Mesendoderm (in vitro differentiated cells): ENCODE measurements at regions not wholly inside any gene's neighbourhood (a gene's known extent, or its start where the extent isn't known, plus 50 kb on each side); places are given as distances from the start of the nearest gene placed in this dataset.

ENCODE experiments used
- DNase-seq: peaks from one replicate; pipeline ENCODE4 v3.0.0; 2013
- H2AK5ac ChIP-seq: 2 replicates; pipeline ENCODE4 v1.6.1; 2013; ENCODE audit warnings: low read length, inconsistent platforms
- H2BK120ac ChIP-seq: 2 replicates; pipeline ENCODE4 v1.6.1; 2013; ENCODE audit warnings: low read depth, mild to moderate bottlenecking, low read length, moderate library complexity, mixed read lengths
- H2BK15ac ChIP-seq: replicated peaks from 2 replicates; pipeline ENCODE4 v1.6.1; 2013; ENCODE audit warnings: low read depth, mild to moderate bottlenecking, moderate library complexity
- H2BK5ac ChIP-seq: 2 replicates; pipeline ENCODE4 v1.6.1; 2013; ENCODE audit warnings: low read length, inconsistent platforms
- H3K18ac ChIP-seq: 2 replicates; pipeline ENCODE4 v1.6.1; 2013; ENCODE audit warnings: mild to moderate bottlenecking, low read length, mixed read lengths
- H3K23ac ChIP-seq: one replicate; pipeline ENCODE4 v1.6.1; 2013; ENCODE audit warnings: low read length
- H3K27ac ChIP-seq: 2 replicates; pipeline ENCODE4 v1.5.1; 2013; ENCODE audit warnings: low read depth, mild to moderate bottlenecking, inconsistent platforms, low read length, moderate library complexity
- H3K27me3 ChIP-seq: 2 replicates; pipeline ENCODE4 v1.6.1; 2013; ENCODE audit warnings: low read length, control low read depth, mild to moderate bottlenecking, inconsistent platforms; ENCODE audit not compliant: insufficient read depth, poor library complexity
- H3K36me3 ChIP-seq: 2 replicates; pipeline ENCODE4 v1.6.1; 2013; ENCODE audit warnings: low read length, inconsistent platforms; ENCODE audit not compliant: control insufficient read depth, insufficient read depth
- H3K4ac ChIP-seq: one replicate; pipeline ENCODE4 v1.6.1; 2013; ENCODE audit warnings: low read depth, mild to moderate bottlenecking, low read length, moderate library complexity
- H3K4me1 ChIP-seq: 2 replicates; pipeline ENCODE4 v1.6.1; 2013; ENCODE audit warnings: low read depth, low read length, inconsistent platforms; ENCODE audit not compliant: control insufficient read depth
- H3K4me2 ChIP-seq: 2 replicates; pipeline ENCODE4 v1.6.1; 2013; ENCODE audit warnings: low read length
- H3K4me3 ChIP-seq: 2 replicates; pipeline ENCODE4 v1.5.1; 2013; ENCODE audit warnings: mild to moderate bottlenecking, low read length
- H3K56ac ChIP-seq: one replicate; pipeline ENCODE4 v1.6.1; 2013; ENCODE audit warnings: low read length
- H3K79me1 ChIP-seq: 2 replicates; pipeline ENCODE4 v1.6.1; 2013; ENCODE audit warnings: low read length, inconsistent platforms
- H3K79me2 ChIP-seq: 2 replicates; pipeline ENCODE4 v1.6.1; 2013; ENCODE audit warnings: mild to moderate bottlenecking, low read length; ENCODE audit not compliant: control insufficient read depth, insufficient read depth
- H3K9ac ChIP-seq: 2 replicates; pipeline ENCODE4 v1.6.1; 2013; ENCODE audit warnings: low read length, inconsistent platforms
- H4K5ac ChIP-seq: one replicate; pipeline ENCODE4 v1.6.1; 2013; ENCODE audit warnings: low read length
- H4K8ac ChIP-seq: one replicate; pipeline ENCODE4 v1.6.1; 2013; ENCODE audit warnings: low read depth, mild to moderate bottlenecking, control low read depth, low read length, moderate library complexity
- WGBS: extraction: QIAGEN DNeasy Blood & Tissue Kit; methylation state at CpG from one replicate; pipeline ENCODE4 v1.1.7; 2013; ENCODE audit warnings: low lambda C conversion rate, missing lambda C conversion rate; ENCODE audit not compliant: insufficient coverage; ENCODE audit errors: extremely low coverage; 5-methylcytosine and 5-hydroxymethylcytosine counted together

- no peak overlapping the region for H2AK5ac ChIP-seq
- H2BK5ac ChIP-seq: no peak overlapping the region
- H4K8ac ChIP-seq: no peak overlapping the region
- H3K56ac ChIP-seq: no peak overlapping the region
- no peaks in the 10 kb centered on the region for H3K79me2 ChIP-seq
- H3K79me1 ChIP-seq: no peaks in the 10 kb centered on the region
- no peak overlapping the region for H3K27ac ChIP-seq
- no peak overlapping the region for H3K23ac ChIP-seq
- H3K36me3 ChIP-seq: no peaks in the 10 kb centered on the region
- H4K5ac ChIP-seq: no peak overlapping the region
- H3K9ac ChIP-seq: no peak overlapping the region
- H3K4me3 ChIP-seq: no peak overlapping the region
- no peak for DNase-seq
- no peak overlapping the region for H3K18ac ChIP-seq
- H2BK120ac ChIP-seq: no peak overlapping the region
- no peak overlapping the region for H3K4me2 ChIP-seq
- no CpG with 5 or more reads among the region's 4 CpGs for WGBS
- no peaks in the 10 kb centered on the region for H3K4me1 ChIP-seq
- no peak overlapping the region for H3K4ac ChIP-seq
- H2BK15ac ChIP-seq: no peak overlapping the region
- no peaks in the 10 kb centered on the region for H3K27me3 ChIP-seq
These were observed 131.0 kb upstream of the ZNF91 start for GRCh38 chr19:23526302-23526701.

- H4K8ac ChIP-seq: no peak overlapping the region
- no peaks in the 10 kb centered on the region for H3K79me2 ChIP-seq
- H3K27ac ChIP-seq: no peak overlapping the region
- H3K79me1 ChIP-seq: no peaks in the 10 kb centered on the region
- no peak overlapping the region for H2AK5ac ChIP-seq
- no peak overlapping the region for H3K4me2 ChIP-seq
- H3K56ac ChIP-seq: no peak overlapping the region
- no peak overlapping the region for H3K4me3 ChIP-seq
- H3K9ac ChIP-seq: no peak overlapping the region
- no peak overlapping the region for H3K4ac ChIP-seq
- no peaks in the 10 kb centered on the region for H3K36me3 ChIP-seq
- no peak overlapping the region for H3K18ac ChIP-seq
- H4K5ac ChIP-seq: no peak overlapping the region
- H2BK5ac ChIP-seq: no peak overlapping the region
- no peak overlapping the region for H2BK120ac ChIP-seq
- DNase-seq: no peak
- no CpG with 5 or more reads among the region's 2 CpGs for WGBS
- H2BK15ac ChIP-seq: no peak overlapping the region
- H3K27me3 ChIP-seq: no peaks in the 10 kb centered on the region
- H3K4me1 ChIP-seq: no peaks in the 10 kb centered on the region
- no peak overlapping the region for H3K23ac ChIP-seq
These were observed 130.1 kb upstream of the ZNF91 start for GRCh38 chr19:23525276-23525852.

DNA sequence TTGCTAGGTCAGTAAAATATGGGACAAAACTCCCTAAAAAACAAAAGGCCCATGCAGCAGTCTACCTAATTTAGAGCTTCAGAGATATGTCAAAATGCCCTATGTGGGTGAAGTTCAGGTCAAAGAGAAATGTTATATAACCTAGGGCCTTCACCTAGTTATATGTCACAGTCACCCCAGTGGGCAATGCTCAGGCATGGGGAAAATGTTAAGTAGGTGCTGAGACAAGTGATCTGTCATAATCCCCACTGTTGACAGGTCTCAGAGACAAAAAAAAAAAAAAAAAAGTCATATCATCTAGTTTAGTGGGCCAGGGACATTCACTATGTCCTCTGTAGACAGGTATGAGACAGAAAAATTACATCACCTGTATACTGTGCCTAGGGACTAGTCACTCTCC, 128.6 kb upstream of the ZNF91 start:
- no peak overlapping the region for H2AK5ac ChIP-seq
- H3K18ac ChIP-seq: no peak overlapping the region
- no peak overlapping the region for H3K23ac ChIP-seq
- no peak overlapping the region for H3K9ac ChIP-seq
- DNase-seq: no peak
- no peak overlapping the region for H3K4me2 ChIP-seq
- H2BK5ac ChIP-seq: no peak overlapping the region
- H3K27ac ChIP-seq: no peak overlapping the region
- H3K4me1 ChIP-seq: no peaks in the 10 kb centered on the region
- no peak overlapping the region for H4K5ac ChIP-seq
- H4K8ac ChIP-seq: no peak overlapping the region
- H3K56ac ChIP-seq: no peak overlapping the region
- H3K79me1 ChIP-seq: no peaks in the 10 kb centered on the region
- no peak overlapping the region for H2BK120ac ChIP-seq
- no peaks in the 10 kb centered on the region for H3K27me3 ChIP-seq
- no peaks in the 10 kb centered on the region for H3K36me3 ChIP-seq
- H2BK15ac ChIP-seq: no peak overlapping the region
- no peak overlapping the region for H3K4ac ChIP-seq
- no peak overlapping the region for H3K4me3 ChIP-seq
- no peaks in the 10 kb centered on the region for H3K79me2 ChIP-seq

DNA sequence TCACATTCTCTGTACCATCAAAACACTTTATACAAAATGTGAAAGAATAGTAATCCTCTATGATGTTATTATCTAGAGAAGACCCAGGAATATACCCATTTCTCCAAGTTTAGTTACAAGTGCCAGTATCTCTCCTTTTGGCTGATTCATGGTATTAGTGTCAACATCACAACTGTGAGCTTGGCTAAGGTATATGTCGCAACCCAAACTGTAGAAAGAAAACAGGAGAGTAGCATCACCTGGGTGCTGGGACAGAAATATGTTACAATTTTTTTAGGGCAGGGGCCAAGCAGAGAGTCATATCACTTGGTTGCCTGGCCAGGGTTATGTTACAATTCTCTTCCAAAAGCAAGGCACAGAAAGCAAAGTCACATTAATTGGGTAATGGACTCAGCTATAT, 127.2 kb upstream of the ZNF91 start:
- H3K4me3 ChIP-seq: no peak overlapping the region
- H3K23ac ChIP-seq: no peak overlapping the region
- no peak overlapping the region for H2BK5ac ChIP-seq
- no peaks in the 10 kb centered on the region for H3K27me3 ChIP-seq
- no peak overlapping the region for H3K18ac ChIP-seq
- no peak for DNase-seq
- no peak overlapping the region for H3K4me2 ChIP-seq
- no peak overlapping the region for H4K8ac ChIP-seq
- no peaks in the 10 kb centered on the region for H3K36me3 ChIP-seq
- WGBS: no CpG with 5 or more reads among the region's 1 CpG
- H3K9ac ChIP-seq: no peak overlapping the region
- no peak overlapping the region for H2BK120ac ChIP-seq
- no peak overlapping the region for H2BK15ac ChIP-seq
- no peaks in the 10 kb centered on the region for H3K79me1 ChIP-seq
- no peak overlapping the region for H3K56ac ChIP-seq
- no peak overlapping the region for H3K4ac ChIP-seq
- H3K4me1 ChIP-seq: no peaks in the 10 kb centered on the region
- H4K5ac ChIP-seq: no peak overlapping the region
- no peak overlapping the region for H3K27ac ChIP-seq
- no peaks in the 10 kb centered on the region for H3K79me2 ChIP-seq
- H2AK5ac ChIP-seq: no peak overlapping the region

DNA sequence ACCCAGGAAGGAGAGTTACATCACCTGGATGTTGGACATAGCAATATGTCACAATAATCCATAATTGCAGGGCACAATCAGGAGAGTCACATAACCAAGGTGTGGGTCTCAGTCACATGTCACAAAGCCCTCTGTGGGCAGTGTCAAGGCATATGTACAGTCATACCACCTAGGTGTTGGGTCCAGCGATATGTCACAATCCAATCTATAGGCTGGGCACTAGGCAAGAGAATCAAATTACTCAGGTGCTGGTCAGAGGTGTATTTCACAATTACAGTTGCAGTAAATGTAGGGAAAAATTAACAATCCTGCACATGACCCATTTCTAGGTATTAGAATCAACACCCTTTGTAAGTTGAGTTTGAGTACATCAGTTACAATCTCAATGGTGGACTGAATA, 126.2 kb upstream of the ZNF91 start:
- Histone ChIP-seq H2BK120ac (no peak overlapping the region), H3K79me1 (no peaks in the 10 kb centered on the region), H3K4me1 (no peaks in the 10 kb centered on the region), H3K4me3 (no peak overlapping the region), H2BK15ac (no peak overlapping the region), H3K23ac (no peak overlapping the region), H3K36me3 (no peaks in the 10 kb centered on the region), H3K9ac (no peak overlapping the region), H3K56ac (no peak overlapping the region), H3K4ac (no peak overlapping the region), H4K5ac (no peak overlapping the region), H3K79me2 (no peaks in the 10 kb centered on the region), H3K18ac (no peak overlapping the region), H3K27me3 (no peaks in the 10 kb centered on the region), H4K8ac (no peak overlapping the region), H3K4me2 (no peak overlapping the region), H2BK5ac (no peak overlapping the region), H3K27ac (no peak overlapping the region), H2AK5ac (no peak overlapping the region)
- no CpG with 5 or more reads among the region's 1 CpG for WGBS
- DNase-seq: no peak

DNA sequence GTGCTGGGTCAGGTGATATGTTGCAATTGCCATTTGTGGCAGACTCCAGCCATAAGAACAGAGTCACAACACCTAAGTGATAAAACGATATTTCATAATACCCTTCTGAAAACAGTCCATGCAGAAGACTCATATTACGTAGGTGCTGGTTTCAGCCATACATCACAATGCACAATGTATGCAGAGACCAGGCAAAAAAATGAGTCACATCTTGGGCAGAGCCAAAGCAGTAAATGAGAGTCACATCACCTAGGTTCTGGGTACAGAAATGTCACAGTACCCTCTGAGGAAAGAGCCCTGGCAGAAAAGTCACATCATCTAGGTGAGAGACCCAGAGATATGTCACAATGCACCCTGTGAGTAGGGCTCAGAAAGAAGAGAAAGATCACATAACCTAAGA, 125.2 kb upstream of the ZNF91 start:
- Histone ChIP-seq H3K79me2 (no peaks in the 10 kb centered on the region), H2BK15ac (no peak overlapping the region), H3K4ac (no peak overlapping the region), H3K36me3 (no peaks in the 10 kb centered on the region), H3K27me3 (no peaks in the 10 kb centered on the region), H3K4me1 (no peaks in the 10 kb centered on the region), H3K9ac (no peak overlapping the region), H3K56ac (no peak overlapping the region), H3K4me3 (no peak overlapping the region), H2BK5ac (no peak overlapping the region), H3K79me1 (no peaks in the 10 kb centered on the region), H3K27ac (no peak overlapping the region), H3K4me2 (no peak overlapping the region), H2AK5ac (no peak overlapping the region), H4K5ac (no peak overlapping the region), H4K8ac (no peak overlapping the region), H2BK120ac (no peak overlapping the region), H3K18ac (no peak overlapping the region), H3K23ac (no peak overlapping the region)
- whole genome bisulfite sequencing: no CpG with 5 or more reads among the region's 2 CpGs
- DNase-seq: no peak
